HCT116 (cell line): ENCODE measurements at regions not wholly inside any gene's neighbourhood (a gene's known extent, or its start where the extent isn't known, plus 50 kb on each side); places are given as distances from the start of the nearest gene placed in this dataset.

Experiments used
- ATAC-seq: fragments of 200-7000 bp; cut with Tn5 transposase; 2 replicates; pipeline ENCODE4 v1.9.1; 2020; ENCODE audit warnings: mild to moderate bottlenecking, moderate library complexity
- BruUV-seq: library from RNA; stranded (reverse); fragments of 400-500 nt; replicated peaks from 2 replicates; lab custom pipeline; 2021; lab: Mats Ljungman, UMichigan
- CTCF ChIA-PET: fragments of 300-600 bp; sonication (Branson Sonifier 250); formaldehyde crosslinking; loops from one replicate; lab custom pipeline; 2021; ENCODE audit warnings: antibody characterized with exemption; lab: Charles Lee
- POLR2A ChIA-PET: fragments of 300-600, 350-600 bp; sonication (Branson Sonifier 250); formaldehyde crosslinking; loops from one replicate; lab custom pipeline; 2021; ENCODE audit warnings: antibody characterized with exemption; lab: Charles Lee
- RAD21 ChIA-PET, 2 experiments: fragments of 300-600 bp; sonication (Branson Sonifier 250); formaldehyde crosslinking; loops; one replicate each; lab custom pipeline; 2023; ENCODE audit warnings: low total read pairs in 2 of 2; ENCODE audit not compliant: uncharacterized antibody in 2 of 2, unreplicated experiment in 2 of 2, low non-redundant PET in 1 of 2; lab: Charles Lee
- DNase-seq: peaks from one replicate; pipeline ENCODE4 v3.0.0-alpha.2; 2010; ENCODE audit warnings: low read depth, low spot score
- H2AFZ ChIP-seq: fragments of 200-600 bp; shearing (Covaris generic), sonication (generic); 2 replicates; pipeline ENCODE4 v1.6.1; 2017; ENCODE audit warnings: low read depth, mixed run types, mixed read lengths, antibody characterized with exemption, low read length; ENCODE audit not compliant: poor library complexity, severe bottlenecking
- H3K27ac ChIP-seq: 2 replicates; pipeline ENCODE4 v1.5.1; 2012; ENCODE audit warnings: low read depth, low read length
- H3K27me3 ChIP-seq: fragments of 200-600 bp; sonication (generic); 2 replicates; pipeline ENCODE4 v1.6.1; 2016; ENCODE audit warnings: mixed run types, low read length, mixed read lengths; ENCODE audit not compliant: insufficient read depth
- H3K36me3 ChIP-seq, 2 experiments: fragments of 200-500 bp in 1 of 2; fragments of 200-600 bp in 1 of 2; sonication (Bioruptor generic) in 1 of 2; sonication (generic) in 1 of 2; 2 replicates each; pipeline versions ENCODE4 v1.5.1 to v1.6.1; 2014 to 2016; ENCODE audit warnings: low read length in 2 of 2, inconsistent platforms in 1 of 2, mixed read lengths in 1 of 2, mixed run types in 1 of 2; ENCODE audit not compliant: insufficient read depth in 2 of 2, control insufficient read depth in 1 of 2
- H3K4me1 ChIP-seq, 2 experiments: fragments of 200-600 bp in 1 of 2; sonication (generic) in 1 of 2; 2 replicates each; pipeline versions ENCODE4 v1.5.1 to v1.6.1; 2012 to 2017; ENCODE audit warnings: low read length in 2 of 2, inconsistent platforms in 1 of 2, mild to moderate bottlenecking in 1 of 2, mixed read lengths in 1 of 2, mixed run types in 1 of 2, moderate library complexity in 1 of 2; ENCODE audit not compliant: insufficient read depth in 2 of 2, control insufficient read depth in 1 of 2
- H3K4me2 ChIP-seq: fragments of 200-600 bp; sonication (generic); 2 replicates; pipeline ENCODE4 v1.6.1; 2017; ENCODE audit warnings: mixed run types, low read length, mixed read lengths
- H3K4me3 ChIP-seq, 2 experiments: fragments of 200-600 bp in 1 of 2; sonication (generic) in 1 of 2; replicated peaks in 1 of 2; 2 replicates each; pipeline ENCODE4 v1.5.1; 2011 to 2016; ENCODE audit warnings: low read length in 2 of 2, control low read depth in 1 of 2, low read depth in 1 of 2, mild to moderate bottlenecking in 1 of 2, mixed read lengths in 1 of 2, mixed run types in 1 of 2
- H3K79me2 ChIP-seq: fragments of 200-600 bp; sonication (generic); 2 replicates; pipeline ENCODE4 v1.6.1; 2017; ENCODE audit warnings: mild to moderate bottlenecking, mixed run types, low read length, moderate library complexity, mixed read lengths; ENCODE audit not compliant: insufficient read depth
- H3K9ac ChIP-seq: fragments of 200-600 bp; sonication (generic); 2 replicates; pipeline ENCODE4 v1.6.1; 2016; ENCODE audit warnings: low read length, mixed read lengths
- H3K9me2 ChIP-seq: fragments of 200-600 bp; sonication (generic), shearing (Covaris generic); 2 replicates; pipeline ENCODE4 v1.6.1; 2017; ENCODE audit warnings: mixed run types, mild to moderate bottlenecking, moderate library complexity; ENCODE audit not compliant: insufficient read depth
- H3K9me3 ChIP-seq, 2 experiments: fragments of 200-500 bp in 1 of 2; fragments of 200-600 bp in 1 of 2; sonication (Bioruptor generic) in 1 of 2; sonication (generic) in 1 of 2; 2 replicates each; pipeline ENCODE4 v1.6.1; 2014 to 2017; ENCODE audit warnings: low read length in 2 of 2, mixed read lengths in 2 of 2, inconsistent platforms in 1 of 2, low read depth in 1 of 2, mild to moderate bottlenecking in 1 of 2, mixed run types in 1 of 2, moderate library complexity in 1 of 2; ENCODE audit not compliant: control insufficient read depth in 1 of 2, insufficient read depth in 1 of 2
- H4K20me1 ChIP-seq: fragments of 200-600 bp; sonication (generic), shearing (Covaris generic); 2 replicates; pipeline ENCODE4 v1.6.1; 2017; ENCODE audit warnings: mixed run types, mild to moderate bottlenecking, moderate library complexity; ENCODE audit not compliant: insufficient read depth
- CEBPB ChIP-seq: IDR thresholded peaks from 2 replicates; pipeline ENCODE4 v1.6.1; 2012; ENCODE audit warnings: low read depth
- EGR1 ChIP-seq: IDR thresholded peaks from 2 replicates; pipeline ENCODE4 v1.6.1; 2012; ENCODE audit warnings: low read depth
- ELF1 ChIP-seq: IDR thresholded peaks from 2 replicates; pipeline ENCODE4 v1.6.1; 2012; ENCODE audit warnings: low read depth, borderline replicate concordance
- EZH2 ChIP-seq: fragments of 200-600 bp; sonication (generic); IDR thresholded peaks from 2 replicates; pipeline ENCODE4 v1.6.1; 2017; ENCODE audit warnings: antibody characterized with exemption, mixed run types
- EZH2phosphoT487 ChIP-seq: fragments of 200-600 bp; IDR thresholded peaks from 2 replicates; pipeline ENCODE4 v1.6.1; 2018; ENCODE audit warnings: antibody characterized with exemption, borderline replicate concordance
- FOSL1 ChIP-seq: IDR thresholded peaks from 2 replicates; pipeline ENCODE4 v1.6.1; 2012; ENCODE audit warnings: low read depth
- JUND ChIP-seq: IDR thresholded peaks from 2 replicates; pipeline ENCODE4 v1.6.1; 2012
- POLR2A ChIP-seq: IDR thresholded peaks from 2 replicates; pipeline ENCODE4 v1.7.0; 2011; ENCODE audit warnings: borderline replicate concordance; ENCODE audit not compliant: insufficient read depth, insufficient read length; ENCODE audit errors: extremely low read depth
- POLR2AphosphoS5 ChIP-seq: IDR thresholded peaks from 2 replicates; pipeline ENCODE4 v1.6.1; 2011; ENCODE audit warnings: mild to moderate bottlenecking, low read depth, low read length, moderate library complexity
- RAD21 ChIP-seq: IDR thresholded peaks from 2 replicates; pipeline ENCODE4 v1.6.1; 2012; ENCODE audit warnings: low read depth, mild to moderate bottlenecking
- SP1 ChIP-seq: IDR thresholded peaks from 2 replicates; pipeline ENCODE4 v1.6.1; 2012; ENCODE audit warnings: low read depth
- SRF ChIP-seq: IDR thresholded peaks from 2 replicates; pipeline ENCODE4 v1.6.1; 2012; ENCODE audit warnings: low read depth
- YY1 ChIP-seq: IDR thresholded peaks from 2 replicates; pipeline ENCODE4 v1.6.1; 2011; ENCODE audit warnings: low read length, low read depth, moderate library complexity, mild to moderate bottlenecking; ENCODE audit not compliant: insufficient replicate concordance; ENCODE audit errors: extremely low read depth
- ZFX ChIP-seq: fragments of 450-650 bp; IDR thresholded peaks from 2 replicates; pipeline ENCODE4 v1.6.1; 2017
- ZNF274 ChIP-seq: fragments of 200-500 bp; sonication (Bioruptor generic); IDR thresholded peaks from 2 replicates; pipeline ENCODE4 v1.6.1; 2014; ENCODE audit warnings: mild to moderate bottlenecking, low read depth, low read length, inconsistent platforms
- intact Hi-C: fragments of 100-400 bp; cut with micrococcal nuclease; formaldehyde crosslinking; loops from 2 replicates; pipeline ENCODE4 v1.10.0; 2022
- TF ChIP-seq, protein P1 (sequence below): IDR thresholded peaks from 2 replicates; pipeline ENCODE4 v1.6.1; 2011; ENCODE audit warnings: mild to moderate bottlenecking, low read length, moderate library complexity; ENCODE audit not compliant: insufficient replicate concordance; ENCODE audit errors: extremely low read depth
- TF ChIP-seq, protein P2 (sequence below): IDR thresholded peaks from 2 replicates; pipeline ENCODE4 v1.6.1; 2012; ENCODE audit warnings: low read depth
- TF ChIP-seq, protein P3 (sequence below), 3 experiments: fragments of 200-600 bp in 1 of 3; sonication (generic) in 1 of 3; IDR thresholded peaks in 2 of 3; conservative IDR thresholded peaks in 1 of 3; 2 replicates each; pipeline ENCODE4 v1.5.1; 2012 to 2017; ENCODE audit warnings: low read depth in 2 of 3, low read length in 2 of 3, antibody characterized with exemption in 1 of 3, borderline replicate concordance in 1 of 3, control low read depth in 1 of 3, mild to moderate bottlenecking in 1 of 3, mixed read lengths in 1 of 3, mixed run types in 1 of 3, moderate library complexity in 1 of 3; ENCODE audit not compliant: insufficient read depth in 1 of 3
- TF ChIP-seq, protein P4 (sequence below): IDR thresholded peaks from 2 replicates; pipeline ENCODE4 v1.6.1; 2012

DNA sequence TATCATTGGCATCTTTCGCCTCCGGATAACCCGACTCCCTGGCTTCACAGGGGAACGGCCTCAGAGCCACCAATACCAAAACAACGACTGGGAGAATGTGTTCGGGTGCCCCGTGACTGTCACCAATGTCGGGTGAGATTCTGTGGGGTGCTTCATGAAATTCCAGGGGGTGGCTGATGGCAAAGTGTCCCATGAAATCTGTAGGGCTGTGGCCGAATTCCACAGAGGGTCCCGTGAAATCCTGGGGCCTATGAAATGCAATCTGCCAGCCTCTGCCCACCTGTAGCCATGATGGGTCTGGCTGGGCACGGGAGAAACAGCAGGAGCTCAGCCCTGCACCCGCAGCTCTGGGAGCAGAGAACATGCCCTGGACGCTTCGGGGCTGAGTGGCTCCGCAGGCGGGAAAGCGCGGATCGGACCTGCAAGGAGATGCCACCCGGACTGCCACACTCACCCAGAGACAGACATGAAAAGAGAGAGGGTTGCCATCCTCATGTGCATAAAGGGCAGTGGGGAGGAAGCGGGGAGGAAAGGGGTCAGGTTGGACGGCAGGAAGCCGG, 192.4 kb downstream of the OLFM1 start (continued):
- TF ChIP-seq RAD21 (no peak), CEBPB (no peak), ZNF274 (no peak)

DNA sequence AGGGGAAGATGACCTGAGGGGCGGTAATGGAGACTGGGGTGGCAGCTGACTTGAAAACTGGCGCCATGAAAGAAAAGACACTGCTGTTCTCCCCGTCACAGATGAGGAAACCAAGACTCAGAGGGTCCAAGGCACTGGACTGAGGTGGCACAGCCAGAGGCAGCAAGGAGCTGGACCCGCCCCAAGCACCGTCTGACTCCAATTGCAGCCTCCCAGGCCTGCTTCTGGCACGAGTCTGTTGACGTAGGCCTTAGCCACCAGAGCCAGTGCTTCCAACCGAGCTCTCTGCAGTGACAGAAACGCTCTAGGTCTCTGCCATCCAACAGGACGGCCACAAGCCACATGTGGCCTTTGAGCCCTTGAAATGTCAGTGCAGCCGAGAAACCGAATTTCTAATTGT, 193.2 kb downstream of the OLFM1 start:
- Histone ChIP-seq H3K27me3 (peaks cover 6% of the 10 kb centered on the region; the same call in 1 of the 2 replicates), H3K79me2 (no peaks in the 10 kb centered on the region), H3K9me2 (no peaks in the 10 kb centered on the region), H3K9ac (no peak overlapping the region), H3K9me3 (no peaks in the 10 kb centered on the region), H2AFZ (no peak overlapping the region), H4K20me1 (no peaks in the 10 kb centered on the region), H3K4me1 (peaks cover 6 to 8% of the 10 kb centered on the region in 2 experiments; a peak in 3 of 4 replicates), H3K4me2 (no peak overlapping the region), H3K27ac (no peak overlapping the region), H3K36me3 (no peaks in the 10 kb centered on the region), H3K4me3 (no peak overlapping the region)
- no peak for ATAC-seq
- BruUV-seq, result no TSS peak
- intact Hi-C loops, result no loop called here
- no peak for DNase-seq
- ChIA-PET RAD21 (no interaction called here), CTCF (no interaction called here), POLR2A (no interaction called here)
- no peak for TF ChIP-seq YY1
- TF ChIP-seq, protein P1, sequence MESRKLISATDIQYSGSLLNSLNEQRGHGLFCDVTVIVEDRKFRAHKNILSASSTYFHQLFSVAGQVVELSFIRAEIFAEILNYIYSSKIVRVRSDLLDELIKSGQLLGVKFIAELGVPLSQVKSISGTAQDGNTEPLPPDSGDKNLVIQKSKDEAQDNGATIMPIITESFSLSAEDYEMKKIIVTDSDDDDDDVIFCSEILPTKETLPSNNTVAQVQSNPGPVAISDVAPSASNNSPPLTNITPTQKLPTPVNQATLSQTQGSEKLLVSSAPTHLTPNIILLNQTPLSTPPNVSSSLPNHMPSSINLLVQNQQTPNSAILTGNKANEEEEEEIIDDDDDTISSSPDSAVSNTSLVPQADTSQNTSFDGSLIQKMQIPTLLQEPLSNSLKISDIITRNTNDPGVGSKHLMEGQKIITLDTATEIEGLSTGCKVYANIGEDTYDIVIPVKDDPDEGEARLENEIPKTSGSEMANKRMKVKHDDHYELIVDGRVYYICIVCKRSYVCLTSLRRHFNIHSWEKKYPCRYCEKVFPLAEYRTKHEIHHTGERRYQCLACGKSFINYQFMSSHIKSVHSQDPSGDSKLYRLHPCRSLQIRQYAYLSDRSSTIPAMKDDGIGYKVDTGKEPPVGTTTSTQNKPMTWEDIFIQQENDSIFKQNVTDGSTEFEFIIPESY, result no peak
- TF ChIP-seq POLR2AphosphoS5, result no peak
- TF ChIP-seq POLR2A, result no peak
- TF ChIP-seq, protein P2, sequence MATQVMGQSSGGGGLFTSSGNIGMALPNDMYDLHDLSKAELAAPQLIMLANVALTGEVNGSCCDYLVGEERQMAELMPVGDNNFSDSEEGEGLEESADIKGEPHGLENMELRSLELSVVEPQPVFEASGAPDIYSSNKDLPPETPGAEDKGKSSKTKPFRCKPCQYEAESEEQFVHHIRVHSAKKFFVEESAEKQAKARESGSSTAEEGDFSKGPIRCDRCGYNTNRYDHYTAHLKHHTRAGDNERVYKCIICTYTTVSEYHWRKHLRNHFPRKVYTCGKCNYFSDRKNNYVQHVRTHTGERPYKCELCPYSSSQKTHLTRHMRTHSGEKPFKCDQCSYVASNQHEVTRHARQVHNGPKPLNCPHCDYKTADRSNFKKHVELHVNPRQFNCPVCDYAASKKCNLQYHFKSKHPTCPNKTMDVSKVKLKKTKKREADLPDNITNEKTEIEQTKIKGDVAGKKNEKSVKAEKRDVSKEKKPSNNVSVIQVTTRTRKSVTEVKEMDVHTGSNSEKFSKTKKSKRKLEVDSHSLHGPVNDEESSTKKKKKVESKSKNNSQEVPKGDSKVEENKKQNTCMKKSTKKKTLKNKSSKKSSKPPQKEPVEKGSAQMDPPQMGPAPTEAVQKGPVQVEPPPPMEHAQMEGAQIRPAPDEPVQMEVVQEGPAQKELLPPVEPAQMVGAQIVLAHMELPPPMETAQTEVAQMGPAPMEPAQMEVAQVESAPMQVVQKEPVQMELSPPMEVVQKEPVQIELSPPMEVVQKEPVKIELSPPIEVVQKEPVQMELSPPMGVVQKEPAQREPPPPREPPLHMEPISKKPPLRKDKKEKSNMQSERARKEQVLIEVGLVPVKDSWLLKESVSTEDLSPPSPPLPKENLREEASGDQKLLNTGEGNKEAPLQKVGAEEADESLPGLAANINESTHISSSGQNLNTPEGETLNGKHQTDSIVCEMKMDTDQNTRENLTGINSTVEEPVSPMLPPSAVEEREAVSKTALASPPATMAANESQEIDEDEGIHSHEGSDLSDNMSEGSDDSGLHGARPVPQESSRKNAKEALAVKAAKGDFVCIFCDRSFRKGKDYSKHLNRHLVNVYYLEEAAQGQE, result no peak
- TF ChIP-seq, protein P3, sequence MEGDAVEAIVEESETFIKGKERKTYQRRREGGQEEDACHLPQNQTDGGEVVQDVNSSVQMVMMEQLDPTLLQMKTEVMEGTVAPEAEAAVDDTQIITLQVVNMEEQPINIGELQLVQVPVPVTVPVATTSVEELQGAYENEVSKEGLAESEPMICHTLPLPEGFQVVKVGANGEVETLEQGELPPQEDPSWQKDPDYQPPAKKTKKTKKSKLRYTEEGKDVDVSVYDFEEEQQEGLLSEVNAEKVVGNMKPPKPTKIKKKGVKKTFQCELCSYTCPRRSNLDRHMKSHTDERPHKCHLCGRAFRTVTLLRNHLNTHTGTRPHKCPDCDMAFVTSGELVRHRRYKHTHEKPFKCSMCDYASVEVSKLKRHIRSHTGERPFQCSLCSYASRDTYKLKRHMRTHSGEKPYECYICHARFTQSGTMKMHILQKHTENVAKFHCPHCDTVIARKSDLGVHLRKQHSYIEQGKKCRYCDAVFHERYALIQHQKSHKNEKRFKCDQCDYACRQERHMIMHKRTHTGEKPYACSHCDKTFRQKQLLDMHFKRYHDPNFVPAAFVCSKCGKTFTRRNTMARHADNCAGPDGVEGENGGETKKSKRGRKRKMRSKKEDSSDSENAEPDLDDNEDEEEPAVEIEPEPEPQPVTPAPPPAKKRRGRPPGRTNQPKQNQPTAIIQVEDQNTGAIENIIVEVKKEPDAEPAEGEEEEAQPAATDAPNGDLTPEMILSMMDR (IDR thresholded peaks at IDR 0.05 in 2 of 3, conservative IDR thresholded peaks at IDR 0.05 in 1 of 3; ENCODE audit: borderline replicate concordance in 1 of 3, insufficient read depth in 1 of 3, low read depth in 2 of 3, low read length in 2 of 3), result no peak
- no peak for TF ChIP-seq EGR1
- TF ChIP-seq RAD21, result no peak
- no peak for TF ChIP-seq ELF1
- no peak for TF ChIP-seq CEBPB
- TF ChIP-seq SP1, result no peak
- no peak for TF ChIP-seq EZH2
- no peak for TF ChIP-seq ZFX
- TF ChIP-seq EZH2phosphoT487, result no peak
- TF ChIP-seq ZNF274, result no peak
- no peak for TF ChIP-seq JUND
- no peak for TF ChIP-seq SRF
- no peak for TF ChIP-seq FOSL1
- TF ChIP-seq, protein P4, sequence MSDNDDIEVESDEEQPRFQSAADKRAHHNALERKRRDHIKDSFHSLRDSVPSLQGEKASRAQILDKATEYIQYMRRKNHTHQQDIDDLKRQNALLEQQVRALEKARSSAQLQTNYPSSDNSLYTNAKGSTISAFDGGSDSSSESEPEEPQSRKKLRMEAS, result no peak
